Mesendoderm (in vitro differentiated cells): ENCODE measurements at regions not wholly inside any gene's neighbourhood (a gene's known extent, or its start where the extent isn't known, plus 50 kb on each side); places are given as distances from the start of the nearest gene placed in this dataset.

Source experiments
- DNase-seq: peaks from one replicate; pipeline ENCODE4 v3.0.0; 2013
- H2AK5ac ChIP-seq: 2 replicates; pipeline ENCODE4 v1.6.1; 2013; ENCODE audit warnings: low read length, inconsistent platforms
- H2BK120ac ChIP-seq: 2 replicates; pipeline ENCODE4 v1.6.1; 2013; ENCODE audit warnings: low read depth, mild to moderate bottlenecking, low read length, moderate library complexity, mixed read lengths
- H2BK15ac ChIP-seq: replicated peaks from 2 replicates; pipeline ENCODE4 v1.6.1; 2013; ENCODE audit warnings: low read depth, mild to moderate bottlenecking, moderate library complexity
- H2BK5ac ChIP-seq: 2 replicates; pipeline ENCODE4 v1.6.1; 2013; ENCODE audit warnings: low read length, inconsistent platforms
- H3K18ac ChIP-seq: 2 replicates; pipeline ENCODE4 v1.6.1; 2013; ENCODE audit warnings: mild to moderate bottlenecking, low read length, mixed read lengths
- H3K23ac ChIP-seq: one replicate; pipeline ENCODE4 v1.6.1; 2013; ENCODE audit warnings: low read length
- H3K27ac ChIP-seq: 2 replicates; pipeline ENCODE4 v1.5.1; 2013; ENCODE audit warnings: low read depth, mild to moderate bottlenecking, inconsistent platforms, low read length, moderate library complexity
- H3K27me3 ChIP-seq: 2 replicates; pipeline ENCODE4 v1.6.1; 2013; ENCODE audit warnings: low read length, control low read depth, mild to moderate bottlenecking, inconsistent platforms; ENCODE audit not compliant: insufficient read depth, poor library complexity
- H3K36me3 ChIP-seq: 2 replicates; pipeline ENCODE4 v1.6.1; 2013; ENCODE audit warnings: low read length, inconsistent platforms; ENCODE audit not compliant: control insufficient read depth, insufficient read depth
- H3K4ac ChIP-seq: one replicate; pipeline ENCODE4 v1.6.1; 2013; ENCODE audit warnings: low read depth, mild to moderate bottlenecking, low read length, moderate library complexity
- H3K4me1 ChIP-seq: 2 replicates; pipeline ENCODE4 v1.6.1; 2013; ENCODE audit warnings: low read depth, low read length, inconsistent platforms; ENCODE audit not compliant: control insufficient read depth
- H3K4me2 ChIP-seq: 2 replicates; pipeline ENCODE4 v1.6.1; 2013; ENCODE audit warnings: low read length
- H3K4me3 ChIP-seq: 2 replicates; pipeline ENCODE4 v1.5.1; 2013; ENCODE audit warnings: mild to moderate bottlenecking, low read length
- H3K56ac ChIP-seq: one replicate; pipeline ENCODE4 v1.6.1; 2013; ENCODE audit warnings: low read length
- H3K79me1 ChIP-seq: 2 replicates; pipeline ENCODE4 v1.6.1; 2013; ENCODE audit warnings: low read length, inconsistent platforms
- H3K79me2 ChIP-seq: 2 replicates; pipeline ENCODE4 v1.6.1; 2013; ENCODE audit warnings: mild to moderate bottlenecking, low read length; ENCODE audit not compliant: control insufficient read depth, insufficient read depth
- H3K9ac ChIP-seq: 2 replicates; pipeline ENCODE4 v1.6.1; 2013; ENCODE audit warnings: low read length, inconsistent platforms
- H4K5ac ChIP-seq: one replicate; pipeline ENCODE4 v1.6.1; 2013; ENCODE audit warnings: low read length
- H4K8ac ChIP-seq: one replicate; pipeline ENCODE4 v1.6.1; 2013; ENCODE audit warnings: low read depth, mild to moderate bottlenecking, control low read depth, low read length, moderate library complexity
- WGBS: extraction: QIAGEN DNeasy Blood & Tissue Kit; methylation state at CpG from one replicate; pipeline ENCODE4 v1.1.7; 2013; ENCODE audit warnings: low lambda C conversion rate, missing lambda C conversion rate; ENCODE audit not compliant: insufficient coverage; ENCODE audit errors: extremely low coverage; 5-methylcytosine and 5-hydroxymethylcytosine counted together

GRCh38 chr4:132230025-132230424, 919.1 kb upstream of the PCDH10 start:
- WGBS, result no CpG with 5 or more reads among the region's 6 CpGs
- DNase-seq, result no peak

DNA sequence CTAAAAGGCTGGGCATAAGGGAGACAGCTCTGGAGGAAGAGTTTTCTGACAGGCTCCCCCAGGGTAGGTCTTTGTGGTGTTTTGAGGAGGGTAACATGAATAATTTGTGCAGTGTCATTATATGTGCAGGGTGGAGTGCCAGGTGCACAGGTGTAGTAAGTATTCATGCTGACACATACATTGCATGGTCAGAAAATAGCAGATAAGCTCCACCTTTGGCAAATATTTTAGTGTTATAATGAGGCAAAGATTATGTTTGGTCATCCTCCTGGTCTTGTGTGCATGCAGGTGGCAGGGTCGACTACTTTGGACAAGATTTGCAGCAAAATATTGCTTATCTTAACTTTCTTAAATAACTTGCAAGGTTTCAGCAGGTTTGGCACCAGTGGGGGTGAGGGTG, 910.4 kb upstream of the PCDH10 start:
- Histone ChIP-seq H3K79me1 (no peaks in the 10 kb centered on the region), H3K4me2 (no peak overlapping the region), H2BK120ac (no peak overlapping the region), H2BK15ac (no peak overlapping the region), H3K4ac (no peak overlapping the region), H3K18ac (no peak overlapping the region), H3K4me3 (no peak overlapping the region), H2AK5ac (no peak overlapping the region), H3K27me3 (no peaks in the 10 kb centered on the region), H3K23ac (no peak overlapping the region), H3K4me1 (no peaks in the 10 kb centered on the region), H3K27ac (no peak overlapping the region), H3K79me2 (no peaks in the 10 kb centered on the region), H3K36me3 (no peaks in the 10 kb centered on the region), H2BK5ac (no peak overlapping the region), H4K8ac (no peak overlapping the region), H3K9ac (no peak overlapping the region), H3K56ac (no peak overlapping the region), H4K5ac (no peak overlapping the region)
- WGBS, result no CpG with 5 or more reads among the region's 1 CpG
- DNase-seq, result no peak

More at GRCh38 chr4:132230025-132230424, 919.1 kb upstream of the PCDH10 start:
- Histone ChIP-seq H4K8ac (no peak overlapping the region), H3K27me3 (no peaks in the 10 kb centered on the region), H2BK15ac (no peak overlapping the region), H4K5ac (no peak overlapping the region), H3K4me2 (no peak overlapping the region), H3K4me3 (no peak overlapping the region), H3K4ac (no peak overlapping the region), H3K79me2 (no peaks in the 10 kb centered on the region), H3K9ac (no peak overlapping the region), H3K23ac (no peak overlapping the region), H2BK5ac (no peak overlapping the region), H3K27ac (no peak overlapping the region), H2AK5ac (no peak overlapping the region), H3K79me1 (no peaks in the 10 kb centered on the region), H3K4me1 (no peaks in the 10 kb centered on the region), H3K56ac (no peak overlapping the region), H3K36me3 (no peaks in the 10 kb centered on the region), H2BK120ac (no peak overlapping the region), H3K18ac (no peak overlapping the region)

DNA sequence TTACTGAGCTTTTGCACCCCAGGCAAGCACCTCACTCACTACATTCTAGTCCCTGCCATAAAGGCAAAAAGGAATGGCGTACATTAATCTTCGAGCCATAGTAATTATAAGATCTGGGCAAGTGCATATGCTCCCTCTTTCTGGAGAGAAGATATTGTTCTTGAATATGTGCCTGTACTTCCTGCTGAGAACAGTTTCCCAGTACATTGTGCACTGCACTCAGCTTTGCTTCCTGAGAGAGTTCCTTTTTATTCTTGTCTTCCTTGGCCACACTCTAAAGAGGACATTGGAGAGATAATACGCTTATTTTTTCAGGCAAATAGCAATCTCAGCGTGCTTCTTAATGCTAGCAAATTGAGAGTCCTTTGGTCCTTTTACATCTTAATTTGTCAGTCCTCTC, 909.0 kb upstream of the PCDH10 start:
- WGBS, result no CpG with 5 or more reads among the region's 4 CpGs

DNA sequence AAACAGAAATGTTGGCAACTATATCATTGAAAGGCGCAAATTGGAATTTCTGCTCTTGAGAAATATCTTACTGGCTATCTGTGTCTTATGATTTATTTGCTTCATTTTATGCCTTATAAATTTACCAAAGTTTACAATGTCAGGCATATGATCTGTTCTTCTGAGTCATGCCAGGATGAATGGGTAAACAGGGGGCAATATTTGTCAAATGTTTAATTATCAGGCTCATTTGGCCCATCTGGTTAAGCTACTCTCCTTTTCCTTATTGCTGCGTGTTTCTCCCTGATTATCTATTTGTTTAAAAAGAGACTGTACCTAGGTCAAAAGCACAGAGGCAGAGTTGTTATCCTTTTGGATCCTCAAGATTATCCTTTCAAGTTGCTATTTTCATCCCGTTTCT, 903.8 kb upstream of the PCDH10 start:
- Histone ChIP-seq H4K5ac (no peak overlapping the region), H3K79me1 (no peaks in the 10 kb centered on the region), H3K27me3 (no peaks in the 10 kb centered on the region), H2BK15ac (no peak overlapping the region), H4K8ac (no peak overlapping the region), H3K79me2 (no peaks in the 10 kb centered on the region), H3K4ac (no peak overlapping the region), H3K9ac (no peak overlapping the region), H3K4me1 (no peaks in the 10 kb centered on the region), H3K4me3 (no peak overlapping the region), H3K18ac (no peak overlapping the region), H3K56ac (no peak overlapping the region), H3K4me2 (no peak overlapping the region), H2BK5ac (no peak overlapping the region), H3K36me3 (no peaks in the 10 kb centered on the region), H2AK5ac (no peak overlapping the region), H3K27ac (no peak overlapping the region), H2BK120ac (no peak overlapping the region), H3K23ac (no peak overlapping the region)
- no CpG with 5 or more reads among the region's 3 CpGs for WGBS
- no peak for DNase-seq

More for the DNA sequence above, 909.0 kb upstream of the PCDH10 start:
- Histone ChIP-seq H4K5ac (no peak overlapping the region), H3K79me1 (no peaks in the 10 kb centered on the region), H3K9ac (no peak overlapping the region), H3K4me3 (no peak overlapping the region), H3K56ac (no peak overlapping the region), H3K4me2 (no peak overlapping the region), H3K27me3 (no peaks in the 10 kb centered on the region), H2BK5ac (no peak overlapping the region), H2BK120ac (no peak overlapping the region), H3K79me2 (no peaks in the 10 kb centered on the region), H4K8ac (no peak overlapping the region), H2AK5ac (no peak overlapping the region), H3K36me3 (no peaks in the 10 kb centered on the region), H2BK15ac (no peak overlapping the region), H3K4me1 (no peaks in the 10 kb centered on the region), H3K18ac (no peak overlapping the region), H3K27ac (no peak overlapping the region), H3K4ac (no peak overlapping the region), H3K23ac (no peak overlapping the region)
- DNase-seq, result no peak

DNA sequence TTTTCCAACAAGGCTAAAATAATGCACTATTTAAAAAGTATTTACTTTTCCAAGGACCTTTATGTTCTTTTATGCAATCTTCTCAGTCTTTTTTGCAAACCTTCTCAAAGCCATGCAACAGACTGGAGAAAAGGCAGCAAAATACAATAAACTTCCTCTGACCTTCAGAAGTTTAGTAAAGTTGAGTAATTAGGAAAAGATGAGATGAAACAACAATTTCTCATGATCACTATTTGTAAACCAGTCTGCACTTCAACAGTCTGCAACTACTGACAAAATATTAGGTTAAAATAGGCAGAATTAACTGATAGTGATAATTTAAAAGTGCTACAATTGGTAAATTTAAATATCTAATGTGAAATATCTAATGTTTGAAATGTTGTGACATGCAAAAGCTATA, 884.9 kb upstream of the PCDH10 start:
- Histone ChIP-seq H3K4me1 (no peaks in the 10 kb centered on the region), H3K79me2 (no peaks in the 10 kb centered on the region), H2BK5ac (no peak overlapping the region), H4K5ac (no peak overlapping the region), H2BK15ac (no peak overlapping the region), H3K56ac (no peak overlapping the region), H2BK120ac (no peak overlapping the region), H3K36me3 (no peaks in the 10 kb centered on the region), H2AK5ac (no peak overlapping the region), H4K8ac (no peak overlapping the region), H3K18ac (no peak overlapping the region), H3K4ac (no peak overlapping the region), H3K4me2 (no peak overlapping the region), H3K27me3 (no peaks in the 10 kb centered on the region), H3K9ac (no peak overlapping the region), H3K23ac (no peak overlapping the region), H3K27ac (no peak overlapping the region), H3K79me1 (no peaks in the 10 kb centered on the region), H3K4me3 (no peak overlapping the region)
- DNase-seq, result no peak

DNA sequence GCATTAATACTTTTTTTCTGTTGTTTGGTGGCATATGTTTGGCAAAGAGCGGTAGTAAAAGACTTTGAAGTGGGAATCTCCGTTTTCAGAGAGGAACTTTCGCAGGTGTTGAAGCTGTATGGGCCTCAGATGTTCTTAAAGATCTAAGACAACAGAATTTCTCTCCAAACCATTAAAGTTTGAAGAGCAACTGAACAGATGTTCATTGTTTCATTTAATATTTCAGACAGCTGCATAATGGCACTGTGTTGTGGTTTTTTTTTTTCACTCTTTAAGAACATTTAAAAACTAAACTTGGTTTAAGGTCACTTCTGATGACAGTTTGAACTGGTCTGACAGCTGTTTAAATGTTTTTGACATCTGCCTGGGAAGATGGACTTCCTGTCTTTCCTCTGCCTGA, 882.7 kb upstream of the PCDH10 start:
- Histone ChIP-seq H3K18ac (no peak overlapping the region), H3K79me2 (no peaks in the 10 kb centered on the region), H3K27me3 (no peaks in the 10 kb centered on the region), H3K79me1 (no peaks in the 10 kb centered on the region), H3K4me3 (no peak overlapping the region), H3K56ac (no peak overlapping the region), H3K4me2 (no peak overlapping the region), H3K4ac (no peak overlapping the region), H2AK5ac (no peak overlapping the region), H3K23ac (no peak overlapping the region), H4K8ac (no peak overlapping the region), H3K36me3 (no peaks in the 10 kb centered on the region), H2BK15ac (no peak overlapping the region), H3K4me1 (no peaks in the 10 kb centered on the region), H3K27ac (no peak overlapping the region), H2BK5ac (no peak overlapping the region), H4K5ac (no peak overlapping the region), H2BK120ac (no peak overlapping the region), H3K9ac (no peak overlapping the region)
- no CpG with 5 or more reads among the region's 3 CpGs for WGBS
- no peak for DNase-seq
